Retinal pigment epithelial cell (primary cell): ENCODE measurements at regions not wholly inside any gene's neighbourhood (a gene's known extent, or its start where the extent isn't known, plus 50 kb on each side); places are given as distances from the start of the nearest gene placed in this dataset.

Experiments used
- DNase-seq: peaks from one replicate; pipeline ENCODE4 v3.0.0-alpha.2; 2010; ENCODE audit warnings: low read depth
- H3K4me3 ChIP-seq: 2 replicates; pipeline ENCODE4 v1.5.1; 2011; ENCODE audit warnings: mild to moderate bottlenecking, low read length, control low read depth, moderate library complexity
- TF ChIP-seq, protein P1 (sequence below): conservative IDR thresholded peaks from 2 replicates; pipeline ENCODE4 v1.5.1; 2011; ENCODE audit warnings: low read depth, low read length, control low read depth, inconsistent platforms

GRCh38 chr20:23241416-23241815 is 109.2 kb upstream of the NXT1 start:
- no peak for DNase-seq
- TF ChIP-seq, protein P1, sequence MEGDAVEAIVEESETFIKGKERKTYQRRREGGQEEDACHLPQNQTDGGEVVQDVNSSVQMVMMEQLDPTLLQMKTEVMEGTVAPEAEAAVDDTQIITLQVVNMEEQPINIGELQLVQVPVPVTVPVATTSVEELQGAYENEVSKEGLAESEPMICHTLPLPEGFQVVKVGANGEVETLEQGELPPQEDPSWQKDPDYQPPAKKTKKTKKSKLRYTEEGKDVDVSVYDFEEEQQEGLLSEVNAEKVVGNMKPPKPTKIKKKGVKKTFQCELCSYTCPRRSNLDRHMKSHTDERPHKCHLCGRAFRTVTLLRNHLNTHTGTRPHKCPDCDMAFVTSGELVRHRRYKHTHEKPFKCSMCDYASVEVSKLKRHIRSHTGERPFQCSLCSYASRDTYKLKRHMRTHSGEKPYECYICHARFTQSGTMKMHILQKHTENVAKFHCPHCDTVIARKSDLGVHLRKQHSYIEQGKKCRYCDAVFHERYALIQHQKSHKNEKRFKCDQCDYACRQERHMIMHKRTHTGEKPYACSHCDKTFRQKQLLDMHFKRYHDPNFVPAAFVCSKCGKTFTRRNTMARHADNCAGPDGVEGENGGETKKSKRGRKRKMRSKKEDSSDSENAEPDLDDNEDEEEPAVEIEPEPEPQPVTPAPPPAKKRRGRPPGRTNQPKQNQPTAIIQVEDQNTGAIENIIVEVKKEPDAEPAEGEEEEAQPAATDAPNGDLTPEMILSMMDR: no peak
- no peak overlapping the region for H3K4me3 ChIP-seq

DNA sequence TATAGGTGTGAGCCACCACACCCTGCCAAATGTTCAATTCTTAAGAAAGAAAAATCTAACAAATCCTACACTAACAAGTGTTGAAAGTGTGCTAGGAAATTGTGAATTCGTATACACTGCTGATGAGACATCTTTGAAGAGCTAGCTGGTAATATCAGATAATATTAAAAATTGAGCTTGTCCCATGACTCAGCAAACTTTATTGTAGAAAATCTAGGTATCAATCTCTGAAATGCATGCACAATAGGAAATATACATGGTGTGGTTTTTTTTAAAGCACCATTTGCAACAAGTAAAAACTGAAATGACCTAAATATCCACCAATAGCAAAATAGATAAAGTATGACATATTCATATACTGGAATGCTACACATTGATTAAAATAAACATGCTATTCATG is 110.1 kb upstream of the NXT1 start:
- H3K4me3 ChIP-seq: no peak overlapping the region
- no peak for DNase-seq
- TF ChIP-seq, protein P1: no peak

DNA sequence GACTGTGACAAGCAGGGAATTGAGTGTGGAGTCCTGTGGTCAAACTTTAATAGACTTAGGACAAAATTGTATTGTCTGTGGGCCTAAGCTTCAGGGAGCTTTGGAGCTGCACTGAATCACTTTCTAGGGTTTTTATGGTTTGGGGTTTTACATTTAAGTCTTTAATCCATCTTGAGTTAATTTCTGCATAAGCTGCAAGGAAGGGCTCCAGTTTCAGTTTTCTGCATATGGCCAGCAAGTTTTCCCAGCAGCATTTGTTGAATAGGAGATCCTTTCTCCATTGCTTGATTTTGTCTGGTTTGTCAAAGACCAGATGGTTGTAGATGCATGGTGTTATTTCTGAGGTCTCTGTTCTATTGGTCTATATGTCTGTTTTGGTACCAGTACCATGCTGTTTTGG is 113.4 kb upstream of the NXT1 start:
- TF ChIP-seq, protein P1: no peak
- DNase-seq: no peak
- no peak overlapping the region for H3K4me3 ChIP-seq

- no peak for DNase-seq
- TF ChIP-seq, protein P1: peak; percentile 86
- H3K4me3 ChIP-seq: no peak overlapping the region
Measured at GRCh38 chr20:23235173-23236027, 115.2 kb upstream of the NXT1 start.

GRCh38 chr20:23234311-23235078 is 116.1 kb upstream of the NXT1 start:
- TF ChIP-seq, protein P1: no peak
- no peak overlapping the region for H3K4me3 ChIP-seq
- no peak for DNase-seq

GRCh38 chr20:23233341-23233740 is 117.2 kb upstream of the NXT1 start:
- no peak for DNase-seq
- H3K4me3 ChIP-seq: no peak overlapping the region
- TF ChIP-seq, protein P1: no peak
